CD4-positive, CD25-positive, alpha-beta regulatory T cell (primary cell): ENCODE measurements at regions not wholly inside any gene's neighbourhood (a gene's known extent, or its start where the extent isn't known, plus 50 kb on each side); places are given as distances from the start of the nearest gene placed in this dataset.
A peak's percentile ranks its signal among the peaks of the same experiment; 100 is the strongest.

Experiments
- ATAC-seq, 2 donors: fragments of 150-1000 bp; cut with Tn5 transposase; one replicate each; pipeline ENCODE4 v1.10.0; 2021; ENCODE audit warnings: low read depth in 2 of 2, moderate number of reproducible peaks in 2 of 2, moderate library complexity in 1 of 2
- DNase-seq, 3 donors: peaks; one replicate each; pipeline versions ENCODE4 v3.0.0 to v3.0.0-alpha.2; 2012 to 2022; ENCODE audit warnings: mixed read lengths in 1 of 3
- H3K27ac ChIP-seq: one replicate; pipeline ENCODE4 v1.7.0; 2013; ENCODE audit warnings: mild to moderate bottlenecking, low read length; ENCODE audit not compliant: insufficient read depth, poor library complexity, severe bottlenecking
- H3K27me3 ChIP-seq: one replicate; pipeline ENCODE4 v1.7.0; 2013; ENCODE audit warnings: low read length; ENCODE audit not compliant: control insufficient read depth, insufficient read depth
- H3K36me3 ChIP-seq: one replicate; pipeline ENCODE4 v1.7.0; 2013; ENCODE audit warnings: mild to moderate bottlenecking, low read length, moderate library complexity; ENCODE audit not compliant: control insufficient read depth, insufficient read depth
- H3K4me1 ChIP-seq: 2 replicates; pipeline ENCODE4 v1.7.0; 2013; ENCODE audit warnings: mild to moderate bottlenecking, low read length; ENCODE audit not compliant: insufficient read depth, control insufficient read depth, poor library complexity, severe bottlenecking
- H3K4me3 ChIP-seq: one replicate; pipeline ENCODE4 v1.7.0; 2013; ENCODE audit warnings: low read depth, mild to moderate bottlenecking, low read length, moderate library complexity
- H3K9me3 ChIP-seq, 2 experiments: 1 replicate in 1 of 2; 2 replicates in 1 of 2; pipeline ENCODE4 v1.7.0; 2013; ENCODE audit warnings: low read length in 2 of 2, mild to moderate bottlenecking in 1 of 2, moderate library complexity in 1 of 2; ENCODE audit not compliant: control insufficient read depth in 2 of 2
- H3K27ac Mint-ChIP-seq, 3 donors: one replicate each; pipeline ENCODE4 v1.8.0; 2020 to 2022; ENCODE audit warnings: mild to moderate bottlenecking in 3 of 3, mixed read lengths in 3 of 3, moderate library complexity in 2 of 3
- H3K27me3 Mint-ChIP-seq: one replicate; pipeline ENCODE4 v1.8.0; 2022; ENCODE audit warnings: mild to moderate bottlenecking, mixed read lengths
- H3K36me3 Mint-ChIP-seq: one replicate; pipeline ENCODE4 v1.8.0; 2020; ENCODE audit warnings: mixed read lengths
- H3K4me1 Mint-ChIP-seq, 4 donors: one replicate each; pipeline ENCODE4 v1.8.0; 2020 to 2022; ENCODE audit warnings: mixed read lengths in 4 of 4, mild to moderate bottlenecking in 1 of 4
- H3K4me3 Mint-ChIP-seq, 4 donors: one replicate each; pipeline ENCODE4 v1.8.0; 2020 to 2022; ENCODE audit warnings: mild to moderate bottlenecking in 4 of 4, mixed read lengths in 4 of 4, moderate library complexity in 3 of 4
- H3K9me3 Mint-ChIP-seq, 7 donors: one replicate each; pipeline ENCODE4 v1.8.0; 2020 to 2022; ENCODE audit warnings: mixed read lengths in 7 of 7, mild to moderate bottlenecking in 3 of 7, moderate library complexity in 2 of 7

DNA sequence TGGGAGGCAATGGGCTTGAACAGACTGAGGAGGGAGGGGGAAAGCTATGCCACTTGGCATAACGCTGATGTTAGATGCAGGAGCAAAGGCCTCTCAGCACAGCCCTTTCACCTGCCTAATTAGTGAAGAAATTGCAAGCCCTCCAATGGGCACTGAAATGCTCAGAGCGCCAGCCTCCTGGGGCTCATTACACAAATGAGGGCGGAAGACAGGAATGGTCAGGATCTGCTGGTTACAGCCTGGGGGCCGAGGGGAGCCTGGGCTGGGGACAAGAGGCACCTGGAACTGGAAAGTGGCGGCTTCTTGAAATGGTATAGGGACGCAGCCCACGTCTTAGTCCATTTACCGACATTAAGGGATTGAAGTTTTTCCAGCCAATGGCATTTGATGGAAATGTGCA, 50.2 kb upstream of the PLET1 start:
- Mint-ChIP-seq H3K36me3 (peaks cover 9% of the 10 kb centered on the region), H3K4me3 (no peak overlapping the region)
- no peak for ATAC-seq

DNA sequence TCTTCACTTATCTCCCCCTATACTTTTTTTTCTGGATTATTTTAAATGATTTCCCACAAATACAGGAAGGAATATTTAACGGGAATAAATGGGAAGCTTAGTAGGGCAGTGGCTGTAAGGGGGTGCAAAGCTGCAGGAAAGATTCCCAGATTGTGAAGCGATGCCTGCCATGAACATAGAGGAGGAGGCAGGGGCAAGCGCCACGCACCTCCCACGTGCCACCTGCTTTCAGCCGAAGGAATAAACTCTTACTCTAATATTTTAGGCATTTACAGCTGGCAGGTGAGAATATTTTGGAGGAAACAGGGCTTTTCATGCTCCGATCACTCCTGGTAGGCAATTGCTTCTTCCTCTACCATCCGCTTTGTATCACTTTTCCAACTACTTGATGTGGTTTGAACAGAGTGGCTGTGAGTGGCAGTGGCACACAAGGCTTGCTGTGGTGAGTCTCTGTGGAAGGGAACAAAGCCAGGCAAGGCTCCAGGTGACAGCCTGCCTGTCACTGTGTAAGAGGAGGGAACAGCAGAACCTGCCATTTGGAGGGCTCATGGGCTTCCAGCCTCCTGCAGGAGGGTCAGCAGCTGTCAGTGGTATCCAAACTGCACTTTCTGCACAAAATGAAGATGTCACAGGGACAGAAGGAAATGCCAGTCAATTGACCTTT, 54.5 kb upstream of the PLET1 start:
- Mint-ChIP-seq H3K36me3 (peaks cover 19% of the 10 kb centered on the region), H3K27me3 (no peaks in the 10 kb centered on the region), H3K4me3 (no peak overlapping the region), H3K27ac (no peak overlapping the region), H3K9me3 (peaks cover 0 to 3% (median 0%) of the 10 kb centered on the region in 7 donors), H3K4me1 (no peaks in the 10 kb centered on the region)
- Histone ChIP-seq H3K27me3 (no peaks in the 10 kb centered on the region), H3K27ac (no peak overlapping the region), H3K4me3 (no peak overlapping the region), H3K4me1 (no peaks in the 10 kb centered on the region), H3K36me3 (no peaks in the 10 kb centered on the region), H3K9me3 (no peaks in the 10 kb centered on the region)
- DNase-seq (no peak), ATAC-seq (no peak)

More for the DNA sequence above, 50.2 kb upstream of the PLET1 start:
- no peaks in the 10 kb centered on the region for H3K27me3 ChIP-seq
- H3K27ac ChIP-seq, result no peak overlapping the region
- Mint-ChIP-seq H3K27ac (peak overlapping the region in 1 of 3 donors; percentile 53), H3K27me3 (no peaks in the 10 kb centered on the region), H3K4me1 (no peaks in the 10 kb centered on the region), H3K9me3 (peaks cover 0 to 5% (median 0%) of the 10 kb centered on the region in 7 donors)
- no peak for DNase-seq
- H3K4me3 ChIP-seq, result no peak overlapping the region
- H3K36me3 ChIP-seq, result no peaks in the 10 kb centered on the region
- no peaks in the 10 kb centered on the region for H3K9me3 ChIP-seq
- no peaks in the 10 kb centered on the region for H3K4me1 ChIP-seq

DNA sequence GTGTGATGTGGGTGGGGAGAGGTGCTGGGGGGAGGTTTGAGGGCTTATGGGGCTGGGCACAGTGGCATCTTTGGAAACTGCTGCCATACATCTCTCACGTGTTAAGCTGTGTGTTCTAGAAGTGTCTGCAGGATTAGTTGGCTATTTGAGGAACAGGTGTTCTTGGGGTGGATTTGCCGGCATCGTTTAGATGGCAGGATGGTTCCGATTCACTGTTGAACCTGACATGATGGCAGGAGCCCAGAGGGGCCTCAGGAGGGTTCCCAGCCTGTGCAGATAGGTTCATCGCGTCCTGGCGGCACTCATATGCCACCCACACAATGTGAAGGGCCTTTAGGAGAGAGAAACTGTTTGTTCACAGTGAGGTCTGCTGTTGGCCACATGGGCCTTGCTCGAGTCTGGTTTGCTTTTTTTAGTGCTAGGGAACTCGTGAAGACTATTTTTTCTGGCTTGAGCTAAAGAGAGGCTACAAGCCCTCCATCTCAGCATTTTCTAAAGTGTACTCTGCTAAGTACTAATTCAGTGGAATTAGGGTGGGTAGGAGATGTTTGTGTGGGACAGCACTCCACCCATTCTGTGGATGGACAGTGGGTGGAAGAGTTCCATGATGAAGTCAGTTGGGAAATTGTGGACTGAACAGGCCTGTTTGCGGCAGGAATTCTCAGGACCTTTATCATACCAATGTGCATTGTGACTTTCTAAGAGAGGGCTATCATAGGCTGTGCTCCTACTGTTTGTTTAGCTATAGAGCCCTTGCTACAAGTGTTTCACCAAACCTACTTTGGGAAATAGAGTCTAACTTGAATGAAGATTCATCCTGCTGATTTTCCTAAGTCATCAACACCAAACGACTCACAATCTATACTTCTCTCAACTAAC, 55.4 kb upstream of the PLET1 start:
- H3K9me3 ChIP-seq, result no peaks in the 10 kb centered on the region
- H3K27me3 Mint-ChIP-seq, result no peaks in the 10 kb centered on the region

DNA sequence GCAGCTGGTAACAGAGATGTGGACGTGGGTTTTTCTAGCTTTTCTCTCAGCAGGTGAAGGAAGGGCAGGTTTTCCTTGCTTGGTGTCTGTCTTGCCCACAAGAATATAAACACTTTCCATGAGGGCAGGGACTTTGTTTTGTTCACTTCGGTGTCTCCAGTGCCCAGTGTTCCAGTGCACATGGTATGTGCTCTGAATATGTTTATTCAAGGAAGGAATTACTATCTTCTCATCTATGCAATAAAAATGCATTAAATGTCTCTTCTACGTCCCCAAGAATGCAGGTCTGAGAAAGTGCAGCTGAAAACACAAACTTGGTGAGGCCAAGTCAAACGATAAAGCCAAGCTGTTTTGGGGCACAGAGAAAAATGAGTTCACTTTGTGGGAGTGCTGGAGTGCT, 56.3 kb upstream of the PLET1 start:
- H3K27ac ChIP-seq, result no peak overlapping the region
- no peak overlapping the region for H3K4me3 Mint-ChIP-seq

More for the DNA sequence above, 55.4 kb upstream of the PLET1 start:
- no peaks in the 10 kb centered on the region for H3K27me3 ChIP-seq
- no peaks in the 10 kb centered on the region for H3K4me1 ChIP-seq
- no peaks in the 10 kb centered on the region for H3K36me3 ChIP-seq
- H3K4me1 Mint-ChIP-seq, result no peaks in the 10 kb centered on the region
- no peak overlapping the region for H3K27ac ChIP-seq
- H3K27ac Mint-ChIP-seq, result no peak overlapping the region
- no peak overlapping the region for H3K4me3 Mint-ChIP-seq
- H3K4me3 ChIP-seq, result no peak overlapping the region
- ATAC-seq, result no peak
- peaks cover 0 to 3% (median 0%) of the 10 kb centered on the region in 7 donors for H3K9me3 Mint-ChIP-seq
- H3K36me3 Mint-ChIP-seq, result peaks cover 19% of the 10 kb centered on the region
- DNase-seq, result no peak

DNA sequence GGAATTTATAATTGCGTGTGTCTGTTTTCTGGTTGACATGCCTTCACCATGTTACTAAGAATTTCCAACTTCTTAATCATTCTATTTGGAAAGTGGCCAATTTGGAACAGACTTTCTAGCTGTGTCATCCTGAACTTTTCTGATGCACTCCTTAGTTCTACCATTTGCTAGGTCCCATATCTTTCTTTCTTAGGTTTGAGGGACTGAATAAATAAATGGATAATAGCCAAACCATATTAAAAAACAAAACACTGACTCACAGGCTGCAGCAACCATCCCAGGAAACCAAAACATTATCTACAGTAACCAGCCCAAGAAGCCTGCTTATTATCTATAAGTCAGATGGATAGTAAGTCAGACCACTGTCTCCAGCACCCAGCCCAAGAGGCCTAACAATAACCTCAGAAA, 57.5 kb upstream of the PLET1 start:
- no peaks in the 10 kb centered on the region for H3K27me3 ChIP-seq
- H3K27ac ChIP-seq, result no peak overlapping the region
- no peak for ATAC-seq
- H3K4me1 ChIP-seq, result no peaks in the 10 kb centered on the region
- no peak for DNase-seq
- peaks cover 14% of the 10 kb centered on the region for H3K36me3 Mint-ChIP-seq
- no peak overlapping the region for H3K4me3 Mint-ChIP-seq
- H3K36me3 ChIP-seq, result no peaks in the 10 kb centered on the region
- H3K27me3 Mint-ChIP-seq, result no peaks in the 10 kb centered on the region
- peaks cover 0 to 6% (median 0%) of the 10 kb centered on the region in 7 donors for H3K9me3 Mint-ChIP-seq
- no peak overlapping the region for H3K4me3 ChIP-seq
- H3K27ac Mint-ChIP-seq, result no peak overlapping the region
- H3K4me1 Mint-ChIP-seq, result peaks cover 0 to 9% (median 0%) of the 10 kb centered on the region in 4 donors
- no peaks in the 10 kb centered on the region for H3K9me3 ChIP-seq

More for the DNA sequence above, 56.3 kb upstream of the PLET1 start:
- Mint-ChIP-seq H3K27ac (no peak overlapping the region), H3K9me3 (peaks cover 0 to 3% (median 0%) of the 10 kb centered on the region in 7 donors), H3K36me3 (peaks cover 16% of the 10 kb centered on the region), H3K27me3 (no peaks in the 10 kb centered on the region), H3K4me1 (peaks cover 0 to 7% (median 0%) of the 10 kb centered on the region in 4 donors)
- Histone ChIP-seq H3K9me3 (no peaks in the 10 kb centered on the region), H3K4me3 (no peak overlapping the region), H3K36me3 (no peaks in the 10 kb centered on the region), H3K27me3 (no peaks in the 10 kb centered on the region), H3K4me1 (no peaks in the 10 kb centered on the region)
- DNase-seq, result no peak
- ATAC-seq, result no peak

DNA sequence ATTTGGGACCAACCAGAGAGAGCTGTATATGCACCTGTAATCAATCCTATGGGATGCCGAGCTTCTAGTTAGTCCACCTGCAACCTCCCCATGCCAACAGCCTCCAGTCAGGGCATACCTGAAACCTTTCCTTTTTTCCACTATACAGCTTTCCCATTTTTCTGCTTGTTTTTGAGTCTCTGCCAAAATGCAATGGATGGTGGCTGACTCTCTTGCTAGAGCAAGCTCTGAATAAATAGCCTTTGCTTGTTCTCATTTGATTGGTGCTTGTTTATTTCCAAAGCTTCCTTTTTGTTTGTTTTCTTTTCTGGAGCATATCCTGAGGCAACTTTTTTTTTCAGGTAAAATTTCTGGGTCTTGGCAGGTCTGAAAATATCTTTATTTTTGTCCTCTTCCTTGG, 58.0 kb upstream of the PLET1 start:
- Mint-ChIP-seq H3K9me3 (peaks cover 0 to 6% (median under 1%) of the 10 kb centered on the region in 7 donors), H3K27ac (no peak overlapping the region), H3K27me3 (no peaks in the 10 kb centered on the region), H3K4me3 (no peak overlapping the region), H3K4me1 (peaks cover 0 to 9% (median 0%) of the 10 kb centered on the region in 4 donors), H3K36me3 (peaks cover 14% of the 10 kb centered on the region)
- no peaks in the 10 kb centered on the region for H3K36me3 ChIP-seq
- no peak for ATAC-seq
- no peaks in the 10 kb centered on the region for H3K9me3 ChIP-seq
- H3K27ac ChIP-seq, result no peak overlapping the region
- no peak overlapping the region for H3K4me3 ChIP-seq
- DNase-seq, result no peak
- H3K27me3 ChIP-seq, result no peaks in the 10 kb centered on the region
- no peaks in the 10 kb centered on the region for H3K4me1 ChIP-seq

DNA sequence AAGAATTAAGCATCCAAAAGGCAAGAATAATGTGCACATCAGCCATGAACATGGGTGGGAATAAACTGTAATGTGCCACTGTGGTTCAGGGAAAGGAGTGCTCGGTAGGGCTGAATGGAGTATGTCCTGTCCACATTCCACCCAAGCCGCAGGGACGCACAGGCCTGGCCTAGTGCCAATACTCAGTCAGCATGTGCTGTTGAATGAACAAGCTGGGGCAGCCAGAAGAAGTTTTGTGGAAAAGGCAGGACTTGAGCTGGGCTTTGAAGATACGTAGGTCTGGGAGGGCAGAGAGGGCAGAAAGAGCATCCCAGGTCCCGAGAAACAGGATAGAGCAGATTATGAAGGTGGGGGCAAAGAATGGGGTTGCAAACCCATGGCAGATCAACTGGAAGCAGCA, 60.0 kb upstream of the PLET1 start:
- H3K27me3 Mint-ChIP-seq, result no peaks in the 10 kb centered on the region
- peak overlapping the region in 1 of 3 donors; percentile 12 for H3K27ac Mint-ChIP-seq

More for the DNA sequence above, 60.0 kb upstream of the PLET1 start:
- DNase-seq (no peak), ATAC-seq (no peak)
- peaks cover 0 to 9% (median 0%) of the 10 kb centered on the region in 4 donors for H3K4me1 Mint-ChIP-seq
- peaks cover 0 to 6% (median 2%) of the 10 kb centered on the region in 7 donors for H3K9me3 Mint-ChIP-seq
- H3K9me3 ChIP-seq, result no peaks in the 10 kb centered on the region
- H3K4me1 ChIP-seq, result no peaks in the 10 kb centered on the region
- H3K27ac ChIP-seq, result no peak overlapping the region
- no peaks in the 10 kb centered on the region for H3K36me3 ChIP-seq
- no peak overlapping the region for H3K4me3 Mint-ChIP-seq
- no peak overlapping the region for H3K4me3 ChIP-seq
- peaks cover 14% of the 10 kb centered on the region for H3K36me3 Mint-ChIP-seq
- no peaks in the 10 kb centered on the region for H3K27me3 ChIP-seq
